ENCODE measurements at regions not wholly inside any gene's neighbourhood (a gene's known extent, or its start where the extent isn't known, plus 50 kb on each side); places are given as distances from the start of the nearest gene placed in this dataset.
"Not testable (repeated sequence)": the region's sequence is repeated elsewhere in the genome, so short reads cannot be mapped to it uniquely, and the experiment has no call there.

GRCh38 chr7:63564882-63565281 lies 433.8 kb upstream of the ZNF722 start:
- TF ChIP-seq CTCF, POLR2A (IDR thresholded peaks at IDR 0.05): not testable (repeated sequence)

Measured in Peyer's patch (tissue), 4 donors.